Right lobe of liver (tissue), 4 donors: ENCODE measurements at regions not wholly inside any gene's neighbourhood (a gene's known extent, or its start where the extent isn't known, plus 50 kb on each side); places are given as distances from the start of the nearest gene placed in this dataset.

ENCODE experiments used
- POLR2A ChIP-seq: fragments of 450-650 bp; IDR thresholded peaks from one replicate; pipeline ENCODE4 v1.6.1; 2017; ENCODE audit warnings: antibody characterized with exemption, mild to moderate bottlenecking
- TF ChIP-seq, protein P1 (sequence below), 4 donors: fragments of 200-600 bp in 3 of 4; fragments of 450-650 bp in 1 of 4; IDR thresholded peaks; one replicate each; pipeline versions ENCODE4 v1.5.1 to v1.8.0; 2016 to 2022; ENCODE audit warnings: antibody characterized with exemption in 4 of 4, mild to moderate bottlenecking in 2 of 4
- donor health status: DM: no; HTN: no; CAD: no.
- donor health status: DM: no; HTN: no; CAD: no.
- donor health status: DM: no; HTN: yes; CAD: no.

GRCh38 chr18:57286949-57287348, 65.4 kb upstream of the ST8SIA3 start:
- TF ChIP-seq, protein P1, sequence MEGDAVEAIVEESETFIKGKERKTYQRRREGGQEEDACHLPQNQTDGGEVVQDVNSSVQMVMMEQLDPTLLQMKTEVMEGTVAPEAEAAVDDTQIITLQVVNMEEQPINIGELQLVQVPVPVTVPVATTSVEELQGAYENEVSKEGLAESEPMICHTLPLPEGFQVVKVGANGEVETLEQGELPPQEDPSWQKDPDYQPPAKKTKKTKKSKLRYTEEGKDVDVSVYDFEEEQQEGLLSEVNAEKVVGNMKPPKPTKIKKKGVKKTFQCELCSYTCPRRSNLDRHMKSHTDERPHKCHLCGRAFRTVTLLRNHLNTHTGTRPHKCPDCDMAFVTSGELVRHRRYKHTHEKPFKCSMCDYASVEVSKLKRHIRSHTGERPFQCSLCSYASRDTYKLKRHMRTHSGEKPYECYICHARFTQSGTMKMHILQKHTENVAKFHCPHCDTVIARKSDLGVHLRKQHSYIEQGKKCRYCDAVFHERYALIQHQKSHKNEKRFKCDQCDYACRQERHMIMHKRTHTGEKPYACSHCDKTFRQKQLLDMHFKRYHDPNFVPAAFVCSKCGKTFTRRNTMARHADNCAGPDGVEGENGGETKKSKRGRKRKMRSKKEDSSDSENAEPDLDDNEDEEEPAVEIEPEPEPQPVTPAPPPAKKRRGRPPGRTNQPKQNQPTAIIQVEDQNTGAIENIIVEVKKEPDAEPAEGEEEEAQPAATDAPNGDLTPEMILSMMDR (IDR thresholded peaks at IDR 0.05): no peak
- no peak for TF ChIP-seq POLR2A
